ENCODE measurements at regions not wholly inside any gene's neighbourhood (a gene's known extent, or its start where the extent isn't known, plus 50 kb on each side); places are given as distances from the start of the nearest gene placed in this dataset.

GRCh38 chr5:74423383-74423782 lies 217.1 kb downstream of the ENC1 start:
- TF ChIP-seq CTCF (IDR thresholded peaks at IDR 0.05) (no peak), POLR2A (IDR thresholded peaks at IDR 0.05) (no peak)

All from testis (tissue), 2 donors.